H1 (cell line): ENCODE measurements at regions not wholly inside any gene's neighbourhood (a gene's known extent, or its start where the extent isn't known, plus 50 kb on each side); places are given as distances from the start of the nearest gene placed in this dataset.

Source experiments
- SP1 ChIP-seq: IDR thresholded peaks from 2 replicates; pipeline ENCODE4 v1.6.1; 2011; ENCODE audit warnings: low read depth, low read length
- SP2 ChIP-seq: IDR thresholded peaks from 2 replicates; pipeline ENCODE4 v1.6.1; 2012; ENCODE audit warnings: mild to moderate bottlenecking, low read length, inconsistent platforms
- TF ChIP-seq, protein P1 (sequence below): IDR thresholded peaks from 2 replicates; pipeline ENCODE4 v1.6.1; 2011; ENCODE audit warnings: low read length, improper control_type of control experiment

DNA sequence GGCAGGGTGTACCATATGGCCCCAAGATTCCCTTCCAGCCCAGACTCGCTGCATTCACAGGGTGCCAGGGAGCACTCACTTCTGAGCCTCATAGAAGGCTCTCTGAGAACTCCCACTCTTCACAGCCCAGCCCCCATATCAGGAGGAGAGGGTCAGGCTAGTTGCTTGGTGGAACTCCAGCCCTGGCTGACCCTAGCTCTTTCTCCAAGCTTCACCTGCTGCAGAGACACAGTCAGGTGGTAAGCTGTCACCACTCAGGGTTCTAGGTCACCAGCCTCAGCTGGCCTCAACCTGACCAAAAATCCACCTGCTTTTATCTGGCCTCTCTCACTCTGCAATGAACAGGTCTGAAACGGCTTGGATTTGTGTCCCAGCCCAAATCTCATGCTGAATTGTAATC, 162.7 kb upstream of the MLN start (continued):
- TF ChIP-seq SP1 (no peak), SP2 (no peak)
- TF ChIP-seq, protein P1, sequence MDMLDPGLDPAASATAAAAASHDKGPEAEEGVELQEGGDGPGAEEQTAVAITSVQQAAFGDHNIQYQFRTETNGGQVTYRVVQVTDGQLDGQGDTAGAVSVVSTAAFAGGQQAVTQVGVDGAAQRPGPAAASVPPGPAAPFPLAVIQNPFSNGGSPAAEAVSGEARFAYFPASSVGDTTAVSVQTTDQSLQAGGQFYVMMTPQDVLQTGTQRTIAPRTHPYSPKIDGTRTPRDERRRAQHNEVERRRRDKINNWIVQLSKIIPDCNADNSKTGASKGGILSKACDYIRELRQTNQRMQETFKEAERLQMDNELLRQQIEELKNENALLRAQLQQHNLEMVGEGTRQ: no peak
